HG03460 (cell line): ENCODE measurements at regions not wholly inside any gene's neighbourhood (a gene's known extent, or its start where the extent isn't known, plus 50 kb on each side); places are given as distances from the start of the nearest gene placed in this dataset.

Experiments used
- ATAC-seq: cut with Tn5 transposase; IDR thresholded peaks from one replicate; pipeline ENCODE4 v1.9.1; 2021; ENCODE audit not compliant: unreplicated experiment

DNA sequence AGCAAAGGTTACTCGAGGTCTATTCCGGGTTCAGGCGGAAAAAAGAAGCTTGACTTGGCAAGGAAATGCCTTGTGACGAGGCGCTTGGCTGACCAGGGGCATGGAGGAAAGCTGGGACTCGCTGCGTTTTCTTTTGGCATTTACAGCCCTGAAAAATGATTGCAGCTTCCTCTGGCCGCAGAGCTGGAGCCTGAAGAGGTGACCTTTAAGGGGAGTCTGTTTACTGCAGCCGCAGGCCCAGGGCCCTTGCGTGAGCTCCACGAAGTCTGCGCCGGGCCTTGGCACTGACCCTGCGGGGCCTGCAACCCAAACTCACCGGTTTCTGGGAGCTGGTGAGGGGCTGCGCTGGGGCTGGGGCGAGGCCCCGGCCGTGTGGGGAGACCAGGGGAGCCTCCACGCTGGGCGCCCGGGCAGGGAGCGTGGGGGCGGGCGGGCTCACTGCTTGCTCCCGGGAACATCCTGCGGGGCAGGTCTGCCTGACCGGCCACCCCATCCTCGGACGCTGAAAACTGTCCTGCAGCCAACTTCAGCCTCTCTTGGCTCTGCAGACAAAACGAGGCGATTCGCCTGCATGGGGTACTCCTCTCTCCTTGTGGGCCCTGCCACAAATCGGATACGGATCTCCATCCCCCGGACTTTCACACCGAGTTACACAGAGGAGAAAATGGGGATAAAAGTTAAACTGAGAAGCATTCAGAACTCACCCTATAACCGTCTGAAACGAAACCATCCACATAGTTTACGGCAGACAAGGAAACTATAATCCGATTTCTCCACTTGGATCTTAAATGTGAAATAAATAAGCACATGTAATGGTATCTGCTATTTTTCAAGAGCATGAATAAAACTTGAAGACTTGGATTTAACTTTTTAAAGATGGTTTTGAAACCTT lies 206.3 kb upstream of the FOXF1 start:
- ATAC-seq: no peak

DNA sequence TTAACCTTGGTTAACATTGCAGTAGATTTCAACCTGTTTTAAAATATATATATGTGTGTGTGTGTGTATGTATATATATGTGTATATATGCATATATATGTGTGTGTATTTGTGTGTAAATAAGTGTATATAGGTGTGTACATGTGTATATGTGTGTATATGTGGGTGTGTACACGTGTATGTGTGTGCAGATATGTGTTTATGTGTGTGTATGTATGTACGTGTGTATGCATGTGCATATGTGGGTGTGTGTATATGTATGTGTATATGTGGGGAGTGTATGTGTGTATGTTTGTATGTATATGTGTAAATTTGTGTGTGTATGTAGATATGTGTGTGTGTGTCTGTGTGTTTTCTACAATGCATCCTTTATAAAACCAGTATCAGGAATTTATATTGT lies 205.5 kb upstream of the FOXF1 start:
- ATAC-seq: no peak

DNA sequence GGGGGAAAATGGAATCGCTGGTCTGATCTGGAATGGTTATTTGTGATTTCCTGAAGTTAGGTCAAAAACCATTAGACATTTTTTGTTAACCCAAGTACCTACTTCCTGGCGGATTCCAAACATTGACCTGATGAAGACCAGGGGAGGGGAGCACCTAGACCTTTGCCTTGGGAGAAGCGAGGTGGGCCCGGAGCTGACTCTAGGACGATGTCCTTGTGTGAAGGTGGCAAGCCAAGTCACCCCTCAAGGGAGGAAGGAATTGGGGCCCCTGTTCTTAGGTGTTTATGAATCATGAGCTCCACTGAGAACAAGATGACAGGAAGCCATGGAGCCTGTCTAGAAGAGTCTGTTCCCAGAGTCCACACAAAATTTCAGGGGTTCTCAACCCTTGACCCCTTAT lies 204.9 kb upstream of the FOXF1 start:
- no peak for ATAC-seq

DNA sequence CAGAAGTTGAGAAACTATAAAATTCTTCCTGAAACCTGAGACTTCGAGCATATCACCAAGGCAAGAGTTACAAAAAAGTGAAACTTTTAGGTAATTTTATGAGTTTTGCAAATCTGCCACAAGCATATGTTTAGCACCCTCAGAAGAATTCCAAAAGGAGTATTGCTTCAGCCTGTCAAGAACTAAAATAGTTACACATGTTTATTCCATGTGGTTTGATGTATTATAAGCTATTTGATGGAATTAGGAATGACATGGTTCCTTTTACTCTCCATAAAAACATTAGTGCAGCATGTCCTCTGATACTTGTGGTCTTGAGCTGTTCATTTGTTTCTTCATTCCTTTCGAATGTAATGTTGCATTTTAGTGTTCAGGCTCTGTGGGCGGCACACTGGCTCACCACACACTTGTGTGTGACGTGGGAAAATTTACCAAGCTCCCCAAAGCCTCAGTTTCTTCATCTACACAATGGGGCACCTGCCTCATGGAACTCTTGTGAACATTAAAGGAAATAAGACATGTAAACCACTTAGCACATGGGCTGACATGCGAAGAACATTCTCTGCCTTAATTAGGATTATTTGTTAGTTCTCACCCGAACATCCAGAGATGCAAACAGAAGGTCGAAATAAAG lies 204.2 kb upstream of the FOXF1 start:
- ATAC-seq: no peak

DNA sequence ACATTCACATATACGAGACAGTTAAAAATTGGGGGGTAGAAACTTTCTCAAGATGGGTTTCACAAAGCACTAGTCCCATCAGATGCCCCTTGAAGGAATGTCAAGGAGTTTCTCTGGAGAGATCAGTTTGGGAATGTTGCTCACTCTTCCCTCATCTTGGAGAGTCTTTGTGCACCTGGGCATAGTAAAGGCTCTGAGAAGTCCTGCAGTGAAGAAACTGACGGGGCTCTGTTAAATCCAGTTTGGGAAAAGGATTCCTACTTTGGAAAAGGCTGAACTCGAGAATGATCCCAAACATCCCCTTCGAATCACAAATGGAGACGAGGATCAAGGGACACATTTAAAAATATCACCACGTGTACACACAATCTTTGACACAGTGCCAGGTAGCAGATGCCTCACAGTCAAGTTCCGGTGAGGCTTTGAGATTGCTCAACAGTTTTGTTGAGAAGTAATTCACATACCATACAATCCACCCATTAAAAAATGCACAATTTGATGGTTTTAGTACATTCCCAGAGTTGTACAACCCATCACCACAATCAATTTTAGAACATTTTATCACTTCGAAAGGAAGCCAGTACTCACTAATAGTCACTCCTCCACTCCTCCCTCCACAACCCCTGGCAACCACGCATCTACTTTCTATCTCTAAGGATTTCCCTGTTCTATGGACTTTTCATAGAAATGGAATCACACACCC lies 203.4 kb upstream of the FOXF1 start:
- no peak for ATAC-seq

DNA sequence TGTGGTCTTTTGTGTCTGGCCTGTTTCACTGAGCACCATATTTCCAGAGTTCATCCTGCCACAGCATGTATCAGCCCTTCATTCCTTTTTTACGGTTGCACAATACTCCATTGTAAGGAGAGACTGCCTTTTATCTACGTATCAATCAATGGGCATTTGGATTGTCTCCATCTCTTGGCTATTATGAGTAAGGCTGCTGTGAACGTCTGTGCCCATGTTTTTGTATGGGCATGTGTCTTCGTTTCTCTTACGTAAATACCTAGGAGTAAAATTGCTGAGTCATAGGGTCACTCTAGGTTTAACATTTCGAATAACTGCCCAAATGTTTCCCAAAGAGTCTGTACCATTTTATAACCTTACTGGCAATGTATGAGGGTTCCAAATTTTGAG lies 202.8 kb upstream of the FOXF1 start:
- no peak for ATAC-seq

DNA sequence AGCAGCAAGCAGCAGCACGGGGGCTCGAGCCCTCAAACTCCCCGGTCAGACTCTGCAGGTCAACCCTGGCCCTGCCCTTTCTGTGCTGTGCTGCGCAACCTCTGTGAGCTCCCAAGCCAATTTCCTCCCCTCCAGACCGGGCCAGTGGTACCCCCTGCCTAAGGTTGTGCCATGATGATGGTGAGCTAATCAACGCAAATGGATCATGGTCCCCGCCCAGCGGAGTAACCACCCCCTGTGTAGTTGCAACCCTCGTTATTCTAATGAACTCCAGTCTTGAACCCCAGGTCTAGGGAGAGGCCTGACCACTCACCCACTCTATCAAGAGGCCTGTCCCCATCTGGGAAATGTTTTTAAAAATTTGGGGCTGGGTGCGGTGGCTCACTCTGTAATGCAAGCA lies 201.8 kb upstream of the FOXF1 start:
- no peak for ATAC-seq

DNA sequence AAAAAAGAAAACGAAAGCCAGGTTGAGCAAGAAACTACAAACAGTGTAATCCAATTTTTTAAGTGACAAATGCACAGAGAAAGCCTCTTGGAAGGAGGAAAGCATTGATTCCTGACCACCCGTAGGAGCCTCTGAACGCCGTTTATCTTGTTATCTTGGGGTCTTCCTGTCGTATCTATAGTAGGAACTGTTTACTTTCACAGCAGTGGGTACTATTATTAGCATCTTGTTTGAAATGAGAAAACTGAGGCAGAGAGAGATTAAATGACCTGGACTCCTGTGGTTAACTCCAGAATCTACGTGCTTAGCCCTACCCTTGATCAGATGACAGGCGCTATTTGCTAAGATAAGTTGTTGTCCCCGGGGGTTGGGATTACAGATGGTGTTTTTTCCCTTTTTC lies 196.7 kb upstream of the FOXF1 start:
- ATAC-seq: no peak

DNA sequence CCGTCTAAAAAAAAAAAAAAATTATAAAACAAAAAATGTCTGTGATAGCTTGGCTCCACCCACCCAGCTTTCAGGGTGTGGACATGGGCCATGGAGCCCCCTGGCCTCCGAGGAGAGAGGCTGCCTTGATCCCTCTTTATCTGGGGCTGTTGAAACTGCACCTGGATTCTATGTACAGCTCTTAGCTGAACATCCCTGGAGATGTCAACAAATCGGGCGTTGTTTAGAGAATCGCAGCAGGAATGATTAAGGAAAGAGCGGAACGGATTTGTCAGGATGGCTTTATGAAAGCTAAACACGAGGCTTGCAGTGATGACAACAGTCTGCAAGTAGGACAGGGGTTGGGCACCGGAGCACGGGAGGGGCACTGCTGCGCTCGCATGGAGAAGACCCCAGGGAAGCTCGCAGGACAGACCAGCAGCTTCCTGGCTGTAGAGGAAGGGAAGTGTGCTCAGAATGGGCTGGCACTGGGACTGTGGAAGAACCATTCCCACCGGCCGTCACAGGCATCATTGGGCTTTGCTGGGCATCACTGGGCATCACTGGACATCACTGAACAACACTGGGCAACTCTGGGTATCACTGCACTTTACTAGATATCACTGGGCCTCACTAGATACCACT lies 195.8 kb upstream of the FOXF1 start:
- ATAC-seq: no peak

DNA sequence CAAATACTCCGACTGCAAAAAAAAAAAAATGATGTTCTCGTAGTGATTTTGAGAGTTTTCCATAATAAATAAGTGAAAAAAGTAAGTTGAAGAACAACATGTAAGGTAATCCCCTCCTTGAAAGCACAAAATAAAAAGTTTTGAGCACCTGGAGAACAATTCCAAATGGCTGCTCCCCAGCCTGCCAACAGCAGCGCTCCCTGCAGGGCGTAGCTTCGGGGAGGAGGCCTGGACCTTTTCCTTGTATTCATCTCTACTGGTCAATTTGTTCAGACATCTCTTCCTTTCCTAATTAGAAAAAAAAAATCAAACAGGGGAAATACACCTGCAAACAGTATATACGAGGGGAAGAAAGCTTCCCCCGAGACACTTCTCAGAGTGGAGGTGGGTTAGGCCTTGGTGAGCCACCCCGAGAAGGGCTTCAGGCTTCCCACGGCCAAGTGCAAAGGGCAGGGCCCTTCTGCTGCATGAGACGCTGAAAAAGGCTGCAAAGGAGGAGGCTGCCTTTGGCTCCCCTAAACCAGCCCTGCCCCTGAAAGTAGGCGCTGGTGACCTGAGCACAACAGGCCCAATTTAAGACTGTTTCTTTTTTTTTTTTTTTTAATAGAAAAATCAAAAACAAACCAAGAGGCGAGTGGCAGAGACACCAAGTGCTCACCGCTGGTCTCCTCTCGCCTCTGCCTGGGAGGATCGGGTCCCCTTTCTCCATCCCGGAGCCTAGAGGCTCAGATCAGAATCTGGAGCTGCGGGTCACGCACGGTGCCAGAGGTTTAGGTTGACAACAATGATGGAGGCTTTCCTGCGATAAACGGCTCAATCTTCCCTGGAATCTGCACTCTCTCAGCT lies 193.1 kb upstream of the FOXF1 start:
- ATAC-seq: no peak

DNA sequence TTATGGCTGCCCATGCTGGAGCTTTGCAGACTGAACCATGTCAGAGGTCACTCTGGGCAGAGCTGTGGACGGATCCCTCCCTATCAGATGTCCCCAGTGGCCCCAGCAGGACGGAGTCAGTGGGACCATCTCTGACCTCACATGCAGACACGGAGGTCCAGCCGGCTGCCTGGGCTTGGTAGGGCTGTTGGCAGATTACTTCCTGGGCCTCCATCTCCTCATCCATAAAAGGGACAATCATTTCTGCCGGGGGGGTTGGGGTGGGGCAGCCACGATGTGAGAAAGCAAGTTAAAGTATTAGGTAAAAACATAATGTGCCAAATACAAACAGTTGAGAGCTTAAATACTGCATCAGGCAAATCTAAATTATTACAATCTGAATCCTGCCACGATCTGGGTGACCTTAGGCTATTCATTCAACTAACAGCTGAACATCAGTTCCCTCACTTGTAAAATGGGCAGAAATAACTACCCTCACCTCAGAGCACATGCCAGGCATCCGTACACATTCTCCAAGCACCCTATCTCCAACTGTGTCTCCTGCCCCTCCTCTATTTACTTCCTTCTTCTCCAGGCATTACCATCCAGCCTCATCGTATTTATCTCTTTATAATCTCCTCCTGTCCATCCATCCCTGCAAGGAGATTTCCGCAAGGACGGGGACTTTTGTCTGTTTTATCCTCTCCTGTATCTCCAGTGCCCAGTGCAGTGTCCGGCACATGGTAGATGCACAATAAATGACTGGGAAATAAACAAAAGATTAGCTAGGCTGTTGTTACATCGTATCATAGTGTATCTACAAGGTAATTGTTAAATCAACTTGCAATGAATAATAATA lies 192.3 kb upstream of the FOXF1 start:
- ATAC-seq: no peak

DNA sequence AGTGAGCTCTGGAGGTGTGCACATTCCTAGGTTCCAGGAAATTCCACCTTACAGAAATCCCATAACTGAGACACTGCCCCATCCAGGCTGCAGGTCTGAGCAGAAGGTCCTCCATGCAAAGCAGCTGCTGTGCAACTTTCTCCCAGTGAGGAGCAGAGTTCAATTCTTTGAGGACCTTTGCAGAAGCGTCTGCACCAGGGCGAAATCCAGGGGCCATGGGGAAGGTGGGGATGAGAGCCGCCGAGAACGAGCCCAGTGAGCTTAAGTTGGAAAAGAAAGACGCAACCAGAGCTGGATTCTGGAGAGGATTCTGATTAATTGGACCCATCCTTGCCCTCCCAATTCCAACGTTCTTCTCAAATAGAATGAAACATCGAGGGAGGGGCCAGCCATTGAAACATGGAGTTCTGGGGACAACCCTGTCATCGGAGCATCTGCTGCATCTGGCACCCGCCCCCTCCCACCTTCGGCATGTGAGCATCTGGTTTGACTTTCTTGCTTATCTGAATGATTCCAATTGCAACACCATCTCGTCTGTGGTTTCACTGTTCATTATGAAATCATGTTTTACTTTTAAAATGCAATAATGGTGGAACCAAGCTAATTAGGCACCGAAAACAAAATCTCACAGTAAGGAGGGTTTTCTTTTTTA lies 190.6 kb upstream of the FOXF1 start:
- no peak for ATAC-seq

DNA sequence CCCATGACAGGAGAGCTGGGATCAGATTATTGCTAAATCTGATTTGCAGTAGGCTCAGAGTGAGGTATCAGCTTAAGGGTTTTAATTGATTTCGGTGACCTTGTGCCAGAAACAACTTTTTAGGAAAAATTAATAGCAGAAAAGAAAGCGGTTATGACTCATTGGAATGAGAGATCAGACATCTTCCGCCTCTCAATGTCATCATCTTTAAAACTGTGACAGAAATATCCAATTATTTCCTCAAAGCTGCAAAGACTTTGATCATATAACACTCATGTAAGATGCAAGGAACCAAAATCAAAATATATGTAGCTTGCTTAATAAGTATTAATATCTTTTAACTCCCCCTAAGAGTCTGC lies 190.1 kb upstream of the FOXF1 start:
- no peak for ATAC-seq

DNA sequence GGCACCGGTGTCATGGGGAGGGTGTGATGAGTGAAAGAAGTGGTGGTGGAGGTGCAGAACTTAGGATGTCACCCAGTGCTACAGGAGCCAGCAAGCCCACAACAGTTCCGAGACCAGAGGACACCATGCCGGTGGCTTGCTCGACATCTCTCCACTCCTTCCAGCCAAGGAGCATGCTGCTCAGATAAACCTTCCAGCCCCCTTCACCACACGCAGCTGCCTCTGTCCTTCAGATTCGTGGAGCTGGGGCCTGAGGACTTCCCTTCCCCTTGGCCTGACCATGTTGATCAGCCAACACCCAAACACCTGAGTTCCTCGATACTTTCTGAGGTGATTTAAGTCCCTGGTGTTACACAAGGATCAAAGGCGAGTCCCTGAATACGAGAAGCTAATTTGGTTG lies 188.8 kb upstream of the FOXF1 start:
- ATAC-seq: no peak

DNA sequence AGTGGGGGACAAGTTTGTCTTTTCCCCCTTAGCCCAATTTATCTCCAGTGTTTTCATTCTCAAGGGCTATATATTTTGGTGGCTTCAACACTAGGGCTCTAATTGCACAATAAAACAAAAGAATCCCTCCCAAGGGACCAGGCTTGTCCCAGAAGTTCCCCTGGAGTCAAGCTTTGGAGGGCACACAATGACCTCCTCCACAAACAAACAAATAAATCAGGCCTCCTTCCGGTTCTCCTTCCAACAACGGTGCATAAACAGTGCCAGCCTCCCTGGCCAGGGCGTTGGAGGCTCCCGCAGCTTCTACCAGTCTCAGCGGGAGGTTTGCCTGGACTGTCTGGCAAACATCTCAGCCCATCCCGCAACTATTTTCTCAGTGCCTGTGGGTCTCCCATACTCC lies 188.0 kb upstream of the FOXF1 start:
- no peak for ATAC-seq

DNA sequence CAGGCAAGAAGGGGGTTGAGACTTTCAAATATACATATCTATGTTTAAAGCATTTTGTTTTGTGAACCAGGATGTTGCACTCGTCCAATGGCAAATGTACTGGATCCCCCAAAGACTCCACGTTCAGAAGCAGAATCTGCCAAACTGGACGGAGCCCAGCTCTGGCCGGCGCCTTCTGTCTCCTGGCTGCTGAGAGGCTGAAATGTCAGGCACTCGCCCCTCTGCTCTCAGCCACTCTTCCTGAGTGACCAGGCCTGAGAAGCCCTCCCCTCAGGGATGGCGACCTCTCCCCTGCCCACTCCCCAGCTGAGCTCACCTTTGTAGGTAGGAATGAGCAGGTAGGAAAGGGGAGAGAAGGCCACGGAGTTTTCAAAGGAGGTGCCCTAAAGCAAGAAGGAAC lies 187.5 kb upstream of the FOXF1 start:
- no peak for ATAC-seq

DNA sequence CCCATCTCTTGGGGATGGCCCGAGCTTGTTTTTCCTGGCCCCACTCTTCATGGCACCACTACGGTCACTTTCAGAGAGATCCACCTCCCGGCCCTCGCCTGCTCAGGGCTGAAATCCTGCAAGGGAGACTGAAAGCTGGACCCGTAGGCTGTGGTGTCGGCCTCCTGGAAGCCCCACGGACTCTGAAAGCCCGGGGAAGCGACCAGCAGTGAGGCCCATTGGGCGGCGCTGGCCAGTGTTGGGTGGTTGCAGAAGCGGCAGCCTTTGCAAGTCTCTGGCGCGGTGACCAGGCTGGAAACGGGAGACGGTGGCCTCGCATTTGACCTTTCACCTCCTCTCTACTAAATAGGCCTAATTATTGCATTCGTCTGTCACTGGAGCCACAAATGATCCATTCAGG lies 186.0 kb upstream of the FOXF1 start:
- ATAC-seq: no peak

DNA sequence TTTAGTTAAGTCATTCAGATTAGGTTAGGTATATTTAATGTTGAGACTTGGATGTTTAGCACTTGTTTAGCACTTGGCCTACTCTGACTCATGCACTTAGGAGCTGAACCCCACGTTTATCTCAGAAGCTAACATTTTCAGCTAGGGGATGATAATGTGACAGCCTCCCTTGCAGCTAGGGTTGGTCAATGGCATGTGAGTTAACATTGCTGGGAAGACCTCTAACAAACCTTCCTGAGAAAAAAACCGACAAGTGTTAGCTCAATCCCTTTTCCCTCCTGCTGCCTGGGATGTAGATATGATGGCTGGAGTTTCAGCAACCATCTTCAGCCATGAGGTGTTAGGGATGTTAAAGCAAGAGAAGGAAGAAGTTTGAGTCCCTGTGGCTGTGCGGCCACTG lies 185.0 kb upstream of the FOXF1 start:
- ATAC-seq: no peak

DNA sequence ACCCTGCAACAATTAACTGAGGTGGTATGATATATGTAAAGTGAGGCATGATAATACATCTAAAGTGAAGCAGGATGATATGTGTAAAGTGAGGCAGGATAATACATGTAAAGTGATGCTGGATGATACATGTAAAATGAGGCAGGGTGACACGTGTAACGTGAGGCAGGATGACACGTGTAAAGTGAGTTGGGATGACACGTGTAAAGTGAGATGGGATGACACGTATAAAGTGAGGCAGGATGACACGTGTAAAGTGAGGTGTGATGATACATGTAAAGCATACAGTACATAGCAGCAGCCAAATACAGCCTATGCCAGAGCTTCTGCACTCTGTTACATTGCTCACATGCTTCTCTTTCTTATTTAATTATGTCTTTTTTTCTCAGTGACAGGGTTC lies 184.4 kb upstream of the FOXF1 start:
- ATAC-seq: no peak
